SK-N-SH (cell line): ENCODE measurements at regions not wholly inside any gene's neighbourhood (a gene's known extent, or its start where the extent isn't known, plus 50 kb on each side); places are given as distances from the start of the nearest gene placed in this dataset.
A peak's percentile ranks its signal among the peaks of the same experiment; 100 is the strongest.
"Not testable (repeated sequence)": the region's sequence is repeated elsewhere in the genome, so short reads cannot be mapped to it uniquely, and the experiment has no call there.

Experiments used
- CTCF ChIA-PET: fragments of 300-600, 350-600 bp; formaldehyde crosslinking; extraction: SDS; loops from one replicate; lab custom pipeline; 2021; lab: Yijun Ruan, JAX
- POLR2A ChIA-PET: fragments of 350-600 bp; sonication (Branson Sonifier 250); formaldehyde crosslinking; extraction: SDS; loops from one replicate; lab custom pipeline; 2020; ENCODE audit warnings: antibody characterized with exemption, inconsistent platforms; lab: Yijun Ruan, JAX
- DNase-seq: peaks from one replicate; pipeline ENCODE4 v3.0.0; 2012
- H2AFZ ChIP-seq: fragments of 200-600 bp; sonication (generic); 2 replicates; pipeline ENCODE4 v1.8.1; 2016; ENCODE audit warnings: antibody characterized with exemption, mild to moderate bottlenecking, low read depth
- H3F3A ChIP-seq: fragments of 200-600 bp; sonication (generic); replicated peaks from 2 replicates; pipeline ENCODE3; 2016; ENCODE audit warnings: antibody characterized with exemption, mild to moderate bottlenecking; ENCODE audit not compliant: insufficient read depth
- H3K27ac ChIP-seq, 2 experiments: fragments of 200-500 bp in 1 of 2; fragments of 200-600 bp in 1 of 2; sonication (Bioruptor generic) in 1 of 2; sonication (generic), shearing (Covaris generic) in 1 of 2; 2 replicates each; pipeline versions ENCODE4 v1.5.1 to v1.6.1; 2014 to 2016; ENCODE audit warnings: low read depth in 2 of 2, inconsistent platforms in 1 of 2, low read length in 1 of 2, mild to moderate bottlenecking in 1 of 2, mixed read lengths in 1 of 2
- H3K27me3 ChIP-seq: fragments of 200-600 bp; sonication (generic), shearing (Covaris generic); 2 replicates; pipeline ENCODE4 v1.6.1; 2016; ENCODE audit warnings: mixed run types; ENCODE audit not compliant: insufficient read depth
- H3K36me3 ChIP-seq, 2 experiments: fragments of 200-500 bp in 1 of 2; fragments of 200-600 bp in 1 of 2; sonication (Bioruptor generic) in 1 of 2; sonication (generic) in 1 of 2; replicated peaks in 1 of 2; 2 replicates each; pipeline versions ENCODE3 to v1.5.1; 2014 to 2016; ENCODE audit warnings: low read length in 1 of 2, mild to moderate bottlenecking in 1 of 2; ENCODE audit not compliant: insufficient read depth in 2 of 2, control insufficient read depth in 1 of 2
- H3K4me1 ChIP-seq, 2 experiments: fragments of 200-500 bp in 1 of 2; fragments of 200-600 bp in 1 of 2; sonication (Bioruptor generic) in 1 of 2; sonication (generic), shearing (Covaris generic) in 1 of 2; 2 replicates each; pipeline versions ENCODE4 v1.5.1 to v1.6.1; 2014 to 2016; ENCODE audit warnings: low read depth in 1 of 2, low read length in 1 of 2, mixed run types in 1 of 2; ENCODE audit not compliant: insufficient read depth in 2 of 2, control insufficient read depth in 1 of 2
- H3K4me2 ChIP-seq: fragments of 200-600 bp; sonication (generic), shearing (Covaris generic); 2 replicates; pipeline ENCODE4 v1.6.1; 2017; ENCODE audit warnings: mixed run types
- H3K4me3 ChIP-seq, 2 experiments: fragments of 200-500 bp in 1 of 2; fragments of 200-600 bp in 1 of 2; sonication (Bioruptor generic) in 1 of 2; sonication (generic), shearing (Covaris generic) in 1 of 2; 2 replicates each; pipeline versions ENCODE4 v1.5.1 to v1.8.1; 2014 to 2016; ENCODE audit warnings: low read depth in 2 of 2, inconsistent platforms in 1 of 2, low read length in 1 of 2, mild to moderate bottlenecking in 1 of 2, mixed read lengths in 1 of 2, moderate library complexity in 1 of 2
- H3K79me2 ChIP-seq: fragments of 200-600 bp; sonication (generic); 2 replicates; pipeline ENCODE4 v1.8.1; 2017; ENCODE audit warnings: mild to moderate bottlenecking; ENCODE audit not compliant: insufficient read depth
- H3K9ac ChIP-seq: fragments of 200-600 bp; sonication (generic); 2 replicates; pipeline ENCODE4 v1.6.1; 2017; ENCODE audit warnings: mixed run types
- H3K9me2 ChIP-seq: fragments of 200-600 bp; sonication (generic); 2 replicates; pipeline ENCODE4 v1.6.1; 2017; ENCODE audit warnings: mixed run types
- H3K9me3 ChIP-seq: fragments of 200-600 bp; sonication (generic); 2 replicates; pipeline ENCODE4 v1.6.1; 2017; ENCODE audit warnings: mixed run types, mild to moderate bottlenecking, moderate library complexity
- H4K20me1 ChIP-seq: fragments of 200-600 bp; sonication (generic); 2 replicates; pipeline ENCODE4 v1.6.1; 2017; ENCODE audit warnings: mild to moderate bottlenecking, mixed run types; ENCODE audit not compliant: insufficient read depth
- CTCF ChIP-seq: fragments of 200-600 bp; sonication (generic); IDR thresholded peaks from 2 replicates; pipeline ENCODE4 v1.6.1; 2017; ENCODE audit warnings: antibody characterized with exemption, mild to moderate bottlenecking, moderate library complexity
- GATA2 ChIP-seq: sonication (generic); formaldehyde crosslinking; IDR thresholded peaks from 2 replicates; pipeline ENCODE4 v1.5.0; 2020; ENCODE audit warnings: mild to moderate bottlenecking, missing genetic modification reagents
- JUND ChIP-seq: IDR thresholded peaks from 2 replicates; pipeline ENCODE4 v1.4.0; 2012
- USF2 ChIP-seq: fragments of 150-350 bp; IDR thresholded peaks from 2 replicates; pipeline ENCODE4 v1.6.1; 2017; ENCODE audit warnings: antibody characterized with exemption, low read length, low read depth, borderline replicate concordance
- ZBTB33 ChIP-seq: IDR thresholded peaks from 2 replicates; pipeline ENCODE4 v1.4.0; 2012; ENCODE audit warnings: low read depth, borderline replicate concordance
- WGBS: methylation state at CpG from one replicate; pipeline ENCODE4 v1.1.6; 2017; ENCODE audit warnings: low lambda C conversion rate; 5-methylcytosine and 5-hydroxymethylcytosine counted together

DNA sequence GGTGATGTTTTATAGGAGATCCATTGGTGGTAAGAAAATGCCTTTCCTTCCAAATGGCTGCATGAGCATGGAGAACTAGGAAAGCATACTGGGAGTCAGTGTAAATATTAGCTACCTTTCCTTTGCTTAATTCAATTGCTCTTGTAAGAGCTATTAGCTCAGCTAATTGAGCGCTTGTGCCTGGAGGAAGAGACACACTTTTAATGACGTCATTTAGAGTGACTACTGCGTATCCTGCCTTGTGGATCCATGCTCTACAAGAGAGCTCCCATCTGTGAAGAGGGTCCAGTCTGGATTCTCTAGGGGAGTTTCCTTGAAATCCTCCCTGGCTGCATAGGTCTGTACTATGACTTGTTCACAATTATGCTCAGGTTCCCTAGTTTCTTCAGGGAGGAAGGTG, 63.8 kb upstream of the ARRDC3 start:
- H2AFZ ChIP-seq, H3K36me3 ChIP-seq, H3K27me3 ChIP-seq, H3K4me2 ChIP-seq, H3K27ac ChIP-seq, H3K79me2 ChIP-seq, H3K9me3 ChIP-seq, H3K9ac ChIP-seq, DNase-seq, H3K4me1 ChIP-seq, H4K20me1 ChIP-seq, POLR2A ChIA-PET, H3K4me3 ChIP-seq, H3K9me2 ChIP-seq: not testable (repeated sequence)
- WGBS, result 85% methylated on average over 3 of the region's 3 CpGs
- H3F3A ChIP-seq, result peaks cover 15% of the 10 kb centered on the region
- CTCF ChIA-PET, result interaction anchor here (1.2 kb wide), 1 partner anchor 27 kb away, joined by 5 read pairs; no protein-coding TSS in a partner anchor

- CTCF ChIA-PET, result no interaction called here
- H3K9me2 ChIP-seq, result no peaks in the 10 kb centered on the region
- DNase-seq, result no peak
These were observed 60.8 kb upstream of the ARRDC3 start for GRCh38 chr5:91443761-91444467.

More at GRCh38 chr5:91443761-91444467, 60.8 kb upstream of the ARRDC3 start:
- Histone ChIP-seq H3K4me1 (0 out of 4 replicates have a peak, but pooled peaks cover 0 to 3% of the 10 kb centered on the region in 2 experiments), H3K36me3 (no peaks in the 10 kb centered on the region), H3K27me3 (no peaks in the 10 kb centered on the region), H3K4me3 (no peak overlapping the region), H3K9ac (no peak overlapping the region), H3F3A (peaks cover 15% of the 10 kb centered on the region), H3K27ac (peak overlapping the region in 1 of 2 experiments; percentile 19; a peak in 1 of 4 replicates), H2AFZ (no peak overlapping the region), H3K9me3 (no peaks in the 10 kb centered on the region), H3K4me2 (no peak overlapping the region), H4K20me1 (no peaks in the 10 kb centered on the region), H3K79me2 (no peaks in the 10 kb centered on the region)
- no peak for TF ChIP-seq CTCF
- TF ChIP-seq GATA2 (CRISPR knock-in tag), result no peak
- TF ChIP-seq JUND, result 0 out of 2 replicates have a peak, but pooled peaks have one; percentile 16
- TF ChIP-seq USF2, result no peak
- TF ChIP-seq ZBTB33, result no peak
- POLR2A ChIA-PET, result no interaction called here
- WGBS, result 44% methylated on average over 1 of the region's 1 CpG
